GM12878 (cell line): ENCODE measurements at regions not wholly inside any gene's neighbourhood (a gene's known extent, or its start where the extent isn't known, plus 50 kb on each side); places are given as distances from the start of the nearest gene placed in this dataset.

Experiments used
- ATAC-seq: fragments of 200-7000 bp; cut with Tn5 transposase; 3 replicates; pipeline ENCODE4 v1.9.1; 2020; ENCODE audit warnings: mild to moderate bottlenecking, moderate library complexity
- BruUV-seq: library from RNA; stranded (reverse); fragments of 400-500 nt; replicated peaks from 2 replicates; lab custom pipeline; 2021; lab: Mats Ljungman, UMichigan
- CTCF ChIA-PET: fragments of 300-600 bp; sonication (Branson Sonifier 250); formaldehyde crosslinking; extraction: SDS; loops from one replicate; lab custom pipeline; 2021; ENCODE audit warnings: inconsistent platforms; lab: Yijun Ruan, JAX
- POLR2A ChIA-PET: fragments of 350-600 bp; formaldehyde crosslinking; extraction: SDS; loops from one replicate; lab custom pipeline; 2021; ENCODE audit warnings: inconsistent platforms; lab: Charles Lee
- RAD21 ChIA-PET: fragments of 300-600 bp; sonication (Branson Sonifier 250); formaldehyde crosslinking; loops from one replicate; lab custom pipeline; 2023; ENCODE audit warnings: antibody characterized with exemption; ENCODE audit not compliant: unreplicated experiment; lab: Charles Lee
- SMC1A ChIA-PET: fragments of 300-600 bp; sonication (Branson Sonifier 250); formaldehyde crosslinking; loops from one replicate; lab custom pipeline; 2023; ENCODE audit not compliant: unreplicated experiment, uncharacterized antibody; lab: Charles Lee
- DNase-seq: peaks from one replicate; pipeline ENCODE4 v3.0.0-alpha.2; 2011; ENCODE audit warnings: low read depth, low spot score
- FAIRE-seq: peaks from 3 replicates; lab custom pipeline; 2011; peaks lifted over from hg19 to GRCh38; lab: Jason Lieb, UNC
- H2AFZ ChIP-seq: 2 replicates; pipeline ENCODE4 v1.6.0; 2011; ENCODE audit warnings: low read depth, low read length, control low read depth; ENCODE audit not compliant: control insufficient read depth
- H3K27ac ChIP-seq: 2 replicates; pipeline ENCODE4 v1.5.1; 2011; ENCODE audit warnings: control low read depth; ENCODE audit not compliant: control insufficient read depth, insufficient read depth
- H3K27me3 ChIP-seq, 2 experiments: replicated peaks in 1 of 2; 2 replicates each; pipeline versions ENCODE4 v1.6.0 to v1.6.1; 2011; ENCODE audit warnings: low read length in 1 of 2; ENCODE audit not compliant: control insufficient read depth in 2 of 2, insufficient read depth in 2 of 2
- H3K36me3 ChIP-seq, 2 experiments: 2 replicates each; pipeline ENCODE4 v1.5.1; 2011; ENCODE audit warnings: low read length in 1 of 2; ENCODE audit not compliant: control insufficient read depth in 2 of 2, insufficient read depth in 2 of 2
- H3K4me1 ChIP-seq: 2 replicates; pipeline ENCODE4 v1.6.1; 2011; ENCODE audit warnings: mild to moderate bottlenecking, low read length, moderate library complexity, mixed read lengths; ENCODE audit not compliant: control insufficient read depth, insufficient read depth
- H3K4me2 ChIP-seq: 2 replicates; pipeline ENCODE4 v1.6.0; 2011; ENCODE audit warnings: control low read depth; ENCODE audit not compliant: control insufficient read depth, insufficient read depth
- H3K4me3 ChIP-seq: fragments of 200-600 bp; sonication (generic); 2 replicates; pipeline ENCODE4 v1.5.1; 2016
- H3K79me2 ChIP-seq: 2 replicates; pipeline ENCODE4 v1.6.0; 2011; ENCODE audit warnings: low read length; ENCODE audit not compliant: control insufficient read depth, insufficient read depth
- H3K9ac ChIP-seq: 2 replicates; pipeline ENCODE4 v1.8.0; 2011; ENCODE audit warnings: low read length, control low read depth, mixed read lengths; ENCODE audit not compliant: control insufficient read depth, insufficient read depth
- H3K9me3 ChIP-seq: replicated peaks from 3 replicates; pipeline ENCODE4 v1.5.1; 2011; ENCODE audit warnings: mild to moderate bottlenecking, low read length; ENCODE audit not compliant: control insufficient read depth, insufficient read depth
- H4K20me1 ChIP-seq: 2 replicates; pipeline ENCODE4 v1.6.0; 2011; ENCODE audit not compliant: control insufficient read depth, insufficient read depth
- BCL11A ChIP-seq: IDR thresholded peaks from 2 replicates; pipeline ENCODE4 v1.6.1; 2011; ENCODE audit warnings: low read depth, low read length
- BRCA1 ChIP-seq: IDR thresholded peaks from 2 replicates; pipeline ENCODE4 v1.6.1; 2011; ENCODE audit warnings: low read depth, low read length, improper control_type of control experiment
- IRF4 ChIP-seq: IDR thresholded peaks from 2 replicates; pipeline ENCODE4 v1.6.1; 2011; ENCODE audit warnings: low read depth, low read length
- MYC ChIP-seq: IDR thresholded peaks from 2 replicates; pipeline ENCODE4 v1.6.1; 2011; ENCODE audit warnings: mild to moderate bottlenecking, low read length, moderate library complexity, inconsistent platforms; ENCODE audit not compliant: insufficient read depth, insufficient replicate concordance, insufficient read length, severe bottlenecking
- ZNF384 ChIP-seq: IDR thresholded peaks from 2 replicates; pipeline ENCODE4 v1.6.1; 2012; ENCODE audit warnings: low read depth, mild to moderate bottlenecking, low read length, improper control_type of control experiment, borderline replicate concordance
- WGBS: methylation state at CpG from one replicate; pipeline ENCODE4 v1.1.6; 2016; ENCODE audit warnings: low lambda C conversion rate; ENCODE audit not compliant: insufficient replicate concordance, insufficient coverage; ENCODE audit errors: missing lambda C conversion rate; 5-methylcytosine and 5-hydroxymethylcytosine counted together
- in situ Hi-C: fragments of 300-500 bp; cut with MboI; formaldehyde crosslinking; loops from 9 replicates; pipeline ENCODE4 v1.14.3; 2018; ENCODE audit warnings: mixed read lengths
- intact Hi-C: fragments of 100-400 bp; cut with micrococcal nuclease; formaldehyde crosslinking; loops from one replicate; pipeline ENCODE4 v1.14.2; 2022; ENCODE audit not compliant: unreplicated experiment
- TF ChIP-seq, protein P1 (sequence below): fragments of 150-350 bp; IDR thresholded peaks from 2 replicates; pipeline ENCODE4 v1.6.1; 2016; ENCODE audit warnings: low read depth, low read length
- TF ChIP-seq, protein P2 (sequence below): fragments of 450-650 bp; IDR thresholded peaks from 2 replicates; pipeline ENCODE4 v1.6.1; 2017; ENCODE audit warnings: antibody characterized with exemption, mild to moderate bottlenecking, moderate library complexity

DNA sequence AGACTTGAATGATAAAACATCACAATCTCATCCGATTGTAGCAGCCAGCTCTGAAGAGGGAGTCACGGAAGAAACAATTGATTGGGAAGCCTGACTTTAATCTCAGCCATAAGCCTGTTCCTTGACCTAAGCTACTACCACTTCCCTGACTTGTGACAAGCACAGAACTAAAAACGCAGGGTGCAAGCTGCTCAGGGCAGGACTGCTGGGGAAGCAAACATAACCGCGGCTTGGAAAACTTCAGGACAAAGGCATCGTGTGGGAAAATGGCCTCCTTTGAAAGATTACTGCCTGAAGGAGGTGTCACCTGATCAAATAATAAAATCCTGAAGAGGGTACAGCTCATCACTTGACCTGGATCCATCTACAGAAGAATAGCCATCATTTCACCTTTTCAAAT, 595.3 kb upstream of the CADM1 start (continued):
- TF ChIP-seq, protein P1, sequence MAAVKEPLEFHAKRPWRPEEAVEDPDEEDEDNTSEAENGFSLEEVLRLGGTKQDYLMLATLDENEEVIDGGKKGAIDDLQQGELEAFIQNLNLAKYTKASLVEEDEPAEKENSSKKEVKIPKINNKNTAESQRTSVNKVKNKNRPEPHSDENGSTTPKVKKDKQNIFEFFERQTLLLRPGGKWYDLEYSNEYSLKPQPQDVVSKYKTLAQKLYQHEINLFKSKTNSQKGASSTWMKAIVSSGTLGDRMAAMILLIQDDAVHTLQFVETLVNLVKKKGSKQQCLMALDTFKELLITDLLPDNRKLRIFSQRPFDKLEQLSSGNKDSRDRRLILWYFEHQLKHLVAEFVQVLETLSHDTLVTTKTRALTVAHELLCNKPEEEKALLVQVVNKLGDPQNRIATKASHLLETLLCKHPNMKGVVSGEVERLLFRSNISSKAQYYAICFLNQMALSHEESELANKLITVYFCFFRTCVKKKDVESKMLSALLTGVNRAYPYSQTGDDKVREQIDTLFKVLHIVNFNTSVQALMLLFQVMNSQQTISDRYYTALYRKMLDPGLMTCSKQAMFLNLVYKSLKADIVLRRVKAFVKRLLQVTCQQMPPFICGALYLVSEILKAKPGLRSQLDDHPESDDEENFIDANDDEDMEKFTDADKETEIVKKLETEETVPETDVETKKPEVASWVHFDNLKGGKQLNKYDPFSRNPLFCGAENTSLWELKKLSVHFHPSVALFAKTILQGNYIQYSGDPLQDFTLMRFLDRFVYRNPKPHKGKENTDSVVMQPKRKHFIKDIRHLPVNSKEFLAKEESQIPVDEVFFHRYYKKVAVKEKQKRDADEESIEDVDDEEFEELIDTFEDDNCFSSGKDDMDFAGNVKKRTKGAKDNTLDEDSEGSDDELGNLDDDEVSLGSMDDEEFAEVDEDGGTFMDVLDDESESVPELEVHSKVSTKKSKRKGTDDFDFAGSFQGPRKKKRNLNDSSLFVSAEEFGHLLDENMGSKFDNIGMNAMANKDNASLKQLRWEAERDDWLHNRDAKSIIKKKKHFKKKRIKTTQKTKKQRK: no peak
- TF ChIP-seq BCL11A (no peak), MYC (no peak)

DNA sequence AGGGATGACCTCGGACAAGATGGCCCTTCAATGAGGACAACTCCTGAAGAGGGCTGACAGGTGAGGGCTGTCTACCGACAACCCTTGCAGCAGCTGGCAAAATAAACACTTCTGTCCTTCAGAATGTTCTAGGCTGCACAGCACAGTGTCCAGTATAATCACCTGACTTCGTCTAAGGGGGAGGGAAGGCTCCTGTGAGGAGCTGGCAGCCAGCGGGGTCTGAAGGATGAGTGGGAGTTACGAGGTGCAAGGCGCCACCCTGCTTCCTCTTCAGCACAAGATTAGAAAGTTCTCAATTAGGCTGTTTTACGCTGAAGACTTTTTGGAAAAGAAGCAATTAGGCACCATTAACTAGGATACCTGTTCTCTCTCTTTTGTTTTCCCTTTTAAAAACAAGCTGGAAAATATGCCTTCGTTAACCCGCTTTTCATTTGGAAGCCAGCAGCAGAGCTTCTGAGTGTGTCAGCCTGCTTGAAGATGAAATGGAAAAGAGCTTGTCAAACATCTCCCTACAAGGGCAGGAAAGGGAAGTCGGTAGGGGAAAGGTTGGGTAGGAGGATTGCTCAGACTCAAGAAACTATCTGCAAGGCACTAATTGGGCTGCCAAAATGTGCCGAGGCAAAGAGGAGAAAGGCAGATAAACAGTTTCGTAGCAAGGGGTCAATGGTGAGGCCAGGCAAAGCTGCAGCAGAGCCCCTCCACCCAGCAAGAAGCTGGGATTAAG, 592.2 kb upstream of the CADM1 start:
- SMC1A ChIA-PET: interaction anchor here (0.9 to 1.1 kb wide), 5 partner anchors 9 to 46 kb away, joined by 3 read pairs; no protein-coding TSS in a partner anchor
- Histone ChIP-seq H3K4me3 (no peak overlapping the region), H3K4me2 (no peak overlapping the region), H3K9ac (no peak overlapping the region), H3K9me3 (no peaks in the 10 kb centered on the region; the same call in 2 of the 3 replicates), H3K4me1 (no peaks in the 10 kb centered on the region), H4K20me1 (no peaks in the 10 kb centered on the region; the same call in 1 of the 2 replicates), H2AFZ (no peak overlapping the region), H3K79me2 (no peaks in the 10 kb centered on the region), H3K36me3 (no peaks in the 10 kb centered on the region), H3K27me3 (no peaks in the 10 kb centered on the region; a peak in 1 of 4 replicates), H3K27ac (no peak overlapping the region)
- POLR2A ChIA-PET: no interaction called here
- CTCF ChIA-PET: interaction anchor here (1.1 to 1.2 kb wide), 3 partner anchors 11 to 52 kb away, joined by 3 read pairs; no protein-coding TSS in a partner anchor
- 44% methylated on average over 12 of the region's 12 CpGs for WGBS
- DNase-seq: no peak
- RAD21 ChIA-PET: interaction anchor here (0.6 kb wide), 1 partner anchor 22 kb away, joined by 3 read pairs; no protein-coding TSS in a partner anchor
- no peak for FAIRE-seq
- intact Hi-C loops: no loop called here
- in situ Hi-C loops: no loop called here
- no TSS peak for BruUV-seq
- no peak for ATAC-seq
- TF ChIP-seq IRF4: no peak
- TF ChIP-seq BRCA1: no peak
- TF ChIP-seq, protein P1: no peak
- TF ChIP-seq, protein P2, sequence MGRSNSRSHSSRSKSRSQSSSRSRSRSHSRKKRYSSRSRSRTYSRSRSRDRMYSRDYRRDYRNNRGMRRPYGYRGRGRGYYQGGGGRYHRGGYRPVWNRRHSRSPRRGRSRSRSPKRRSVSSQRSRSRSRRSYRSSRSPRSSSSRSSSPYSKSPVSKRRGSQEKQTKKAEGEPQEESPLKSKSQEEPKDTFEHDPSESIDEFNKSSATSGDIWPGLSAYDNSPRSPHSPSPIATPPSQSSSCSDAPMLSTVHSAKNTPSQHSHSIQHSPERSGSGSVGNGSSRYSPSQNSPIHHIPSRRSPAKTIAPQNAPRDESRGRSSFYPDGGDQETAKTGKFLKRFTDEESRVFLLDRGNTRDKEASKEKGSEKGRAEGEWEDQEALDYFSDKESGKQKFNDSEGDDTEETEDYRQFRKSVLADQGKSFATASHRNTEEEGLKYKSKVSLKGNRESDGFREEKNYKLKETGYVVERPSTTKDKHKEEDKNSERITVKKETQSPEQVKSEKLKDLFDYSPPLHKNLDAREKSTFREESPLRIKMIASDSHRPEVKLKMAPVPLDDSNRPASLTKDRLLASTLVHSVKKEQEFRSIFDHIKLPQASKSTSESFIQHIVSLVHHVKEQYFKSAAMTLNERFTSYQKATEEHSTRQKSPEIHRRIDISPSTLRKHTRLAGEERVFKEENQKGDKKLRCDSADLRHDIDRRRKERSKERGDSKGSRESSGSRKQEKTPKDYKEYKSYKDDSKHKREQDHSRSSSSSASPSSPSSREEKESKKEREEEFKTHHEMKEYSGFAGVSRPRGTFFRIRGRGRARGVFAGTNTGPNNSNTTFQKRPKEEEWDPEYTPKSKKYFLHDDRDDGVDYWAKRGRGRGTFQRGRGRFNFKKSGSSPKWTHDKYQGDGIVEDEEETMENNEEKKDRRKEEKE: no peak
- no peak for TF ChIP-seq ZNF384
